HepG2 (cell line): ENCODE measurements at regions not wholly inside any gene's neighbourhood (a gene's known extent, or its start where the extent isn't known, plus 50 kb on each side); places are given as distances from the start of the nearest gene placed in this dataset.

Experiments
- CTCF ChIP-seq: sonication (generic); formaldehyde crosslinking; IDR thresholded peaks from 2 replicates; pipeline ENCODE4 v1.5.0; 2020; ENCODE audit warnings: mild to moderate bottlenecking, missing genetic modification reagents, moderate library complexity
- SRF ChIP-seq: IDR thresholded peaks from 2 replicates; pipeline ENCODE4 v1.6.1; 2011; ENCODE audit warnings: mild to moderate bottlenecking, low read depth, low read length, moderate library complexity
- U2AF1 ChIP-seq: fragments of 200-400 bp; formaldehyde crosslinking; optimal IDR thresholded peaks from 2 replicates; pipeline ENCODE3; 2017; ENCODE audit warnings: mild to moderate bottlenecking, low read depth, low read length
- ZIK1 ChIP-seq: sonication (generic); formaldehyde crosslinking; IDR thresholded peaks from 2 replicates; pipeline ENCODE4 v1.5.0; 2020; ENCODE audit warnings: mild to moderate bottlenecking, low read depth, missing genetic modification reagents, borderline replicate concordance
- ZNF33B ChIP-seq: sonication (generic); formaldehyde crosslinking; IDR thresholded peaks from 2 replicates; pipeline ENCODE4 v1.5.1; 2020; ENCODE audit warnings: mild to moderate bottlenecking, missing genetic modification reagents
- ZNF713 ChIP-seq: sonication (generic); formaldehyde crosslinking; IDR thresholded peaks from 2 replicates; pipeline ENCODE4 v1.4.0; 2020; ENCODE audit warnings: mild to moderate bottlenecking, missing genetic modification reagents
- TF ChIP-seq, protein P1 (sequence below): sonication (generic); formaldehyde crosslinking; IDR thresholded peaks from 2 replicates; pipeline ENCODE4 v1.8.0; 2022; ENCODE audit warnings: low read depth, missing genetic modification reagents

GRCh38 chr11:14579646-14580045 lies 59.5 kb upstream of the PSMA1 start:
- TF ChIP-seq U2AF1 (no peak), ZNF33B (CRISPR knock-in tag) (no peak), ZNF713 (no peak), CTCF (CRISPR knock-in tag) (no peak), ZIK1 (no peak), SRF (no peak)
- TF ChIP-seq, protein P1, sequence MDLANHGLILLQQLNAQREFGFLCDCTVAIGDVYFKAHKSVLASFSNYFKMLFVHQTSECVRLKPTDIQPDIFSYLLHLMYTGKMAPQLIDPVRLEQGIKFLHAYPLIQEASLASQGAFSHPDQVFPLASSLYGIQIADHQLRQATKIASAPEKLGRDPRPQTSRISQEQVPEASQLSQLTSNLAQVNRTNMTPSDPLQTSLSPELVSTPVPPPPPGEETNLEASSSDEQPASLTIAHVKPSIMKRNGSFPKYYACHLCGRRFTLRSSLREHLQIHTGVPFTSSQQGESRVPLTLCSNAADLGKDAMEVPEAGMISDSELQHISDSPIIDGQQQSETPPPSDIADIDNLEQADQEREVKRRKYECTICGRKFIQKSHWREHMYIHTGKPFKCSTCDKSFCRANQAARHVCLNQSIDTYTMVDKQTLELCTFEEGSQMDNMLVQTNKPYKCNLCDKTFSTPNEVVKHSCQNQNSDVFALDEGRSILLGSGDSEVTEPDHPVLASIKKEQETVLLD, result no peak
